Thoracic aorta (tissue), 2 donors: ENCODE measurements at regions not wholly inside any gene's neighbourhood (a gene's known extent, or its start where the extent isn't known, plus 50 kb on each side); places are given as distances from the start of the nearest gene placed in this dataset.

Experiments used
- ATAC-seq: fragments of 150-250 bp; one replicate; pipeline ENCODE4 v1.8.0; 2017; ENCODE audit warnings: low read depth; ENCODE audit not compliant: insufficient number of reproducible peaks, low FRiP score
- DNase-seq: peaks from one replicate; pipeline ENCODE4 v3.0.0-alpha.2; 2020; ENCODE audit warnings: low spot score
- H3K27ac ChIP-seq, 2 donors: fragments of 200-600 bp; sonication (generic); 1 replicate in 1 of 2; 2 replicates in 1 of 2; pipeline ENCODE4 v1.5.1; 2016; ENCODE audit warnings: mild to moderate bottlenecking in 2 of 2, moderate library complexity in 2 of 2
- H3K27me3 ChIP-seq: fragments of 200-600 bp; sonication (generic); replicated peaks from 2 replicates; pipeline ENCODE4 v1.6.0; 2016; ENCODE audit warnings: mild to moderate bottlenecking; ENCODE audit not compliant: insufficient read depth
- H3K36me3 ChIP-seq: fragments of 200-600 bp; sonication (generic); one replicate; pipeline ENCODE4 v1.5.1; 2016
- H3K4me1 ChIP-seq, 2 donors: fragments of 200-600 bp; sonication (generic); 1 replicate in 1 of 2; 2 replicates in 1 of 2; pipeline versions ENCODE4 v1.5.1 to v1.6.0; 2016; ENCODE audit warnings: low read depth in 2 of 2, mild to moderate bottlenecking in 1 of 2; ENCODE audit not compliant: control insufficient read depth in 1 of 2
- H3K4me3 ChIP-seq: fragments of 200-600 bp; sonication (generic); 2 replicates; pipeline ENCODE4 v1.5.1; 2016; ENCODE audit warnings: mild to moderate bottlenecking
- H3K9me3 ChIP-seq: fragments of 200-600 bp; sonication (generic); 2 replicates; pipeline ENCODE4 v1.5.1; 2016
- TF ChIP-seq, protein P1 (sequence below): fragments of 200-600 bp; sonication (generic); IDR thresholded peaks from one replicate; pipeline ENCODE4 v1.5.1; 2019; ENCODE audit warnings: antibody characterized with exemption

GRCh38 chr19:31145007-31145406 lies 204.2 kb downstream of the TSHZ3 start:
- H3K36me3 ChIP-seq = no peaks in the 10 kb centered on the region
- no peaks in the 10 kb centered on the region for H3K27me3 ChIP-seq
- ATAC-seq (no peak), DNase-seq (no peak)
- H3K4me3 ChIP-seq = no peak overlapping the region
- TF ChIP-seq, protein P1, sequence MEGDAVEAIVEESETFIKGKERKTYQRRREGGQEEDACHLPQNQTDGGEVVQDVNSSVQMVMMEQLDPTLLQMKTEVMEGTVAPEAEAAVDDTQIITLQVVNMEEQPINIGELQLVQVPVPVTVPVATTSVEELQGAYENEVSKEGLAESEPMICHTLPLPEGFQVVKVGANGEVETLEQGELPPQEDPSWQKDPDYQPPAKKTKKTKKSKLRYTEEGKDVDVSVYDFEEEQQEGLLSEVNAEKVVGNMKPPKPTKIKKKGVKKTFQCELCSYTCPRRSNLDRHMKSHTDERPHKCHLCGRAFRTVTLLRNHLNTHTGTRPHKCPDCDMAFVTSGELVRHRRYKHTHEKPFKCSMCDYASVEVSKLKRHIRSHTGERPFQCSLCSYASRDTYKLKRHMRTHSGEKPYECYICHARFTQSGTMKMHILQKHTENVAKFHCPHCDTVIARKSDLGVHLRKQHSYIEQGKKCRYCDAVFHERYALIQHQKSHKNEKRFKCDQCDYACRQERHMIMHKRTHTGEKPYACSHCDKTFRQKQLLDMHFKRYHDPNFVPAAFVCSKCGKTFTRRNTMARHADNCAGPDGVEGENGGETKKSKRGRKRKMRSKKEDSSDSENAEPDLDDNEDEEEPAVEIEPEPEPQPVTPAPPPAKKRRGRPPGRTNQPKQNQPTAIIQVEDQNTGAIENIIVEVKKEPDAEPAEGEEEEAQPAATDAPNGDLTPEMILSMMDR = no peak
- no peaks in the 10 kb centered on the region for H3K4me1 ChIP-seq
- H3K9me3 ChIP-seq = no peaks in the 10 kb centered on the region
- no peak overlapping the region for H3K27ac ChIP-seq

GRCh38 chr19:31144075-31144870 lies 205.0 kb downstream of the TSHZ3 start:
- DNase-seq (no peak), ATAC-seq (no peak)
- Histone ChIP-seq H3K9me3 (no peaks in the 10 kb centered on the region), H3K27ac (no peak overlapping the region), H3K4me1 (no peaks in the 10 kb centered on the region), H3K27me3 (no peaks in the 10 kb centered on the region), H3K4me3 (no peak overlapping the region), H3K36me3 (no peaks in the 10 kb centered on the region)
- TF ChIP-seq, protein P1 = no peak

- Histone ChIP-seq H3K27me3 (no peaks in the 10 kb centered on the region), H3K27ac (no peak overlapping the region), H3K4me3 (no peak overlapping the region), H3K9me3 (no peaks in the 10 kb centered on the region), H3K4me1 (no peaks in the 10 kb centered on the region), H3K36me3 (no peaks in the 10 kb centered on the region)
- ATAC-seq (no peak), DNase-seq (no peak)
- TF ChIP-seq, protein P1 = no peak
Measured at GRCh38 chr19:31141301-31141700, 207.9 kb downstream of the TSHZ3 start.

DNA sequence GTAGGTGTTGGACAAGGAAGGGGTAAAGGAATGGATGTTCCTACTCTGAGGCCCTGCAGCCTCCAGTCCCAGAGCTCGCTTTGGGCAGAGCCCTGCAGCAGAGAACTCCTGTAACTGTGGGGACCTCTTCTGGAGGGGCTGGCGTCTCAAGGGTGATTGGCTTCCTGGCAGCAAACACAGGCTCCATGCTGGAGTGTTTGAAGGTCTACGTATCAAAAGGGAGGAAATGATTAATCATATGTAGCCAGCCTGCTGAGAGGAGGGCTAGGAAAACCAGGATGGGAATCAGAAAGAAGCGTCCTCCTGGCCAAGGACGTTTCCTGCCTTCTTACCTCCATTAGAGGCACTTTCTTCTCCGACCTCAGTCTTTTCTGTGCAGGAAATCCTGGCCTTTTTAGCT lies 208.5 kb downstream of the TSHZ3 start:
- no peaks in the 10 kb centered on the region for H3K9me3 ChIP-seq
- H3K27me3 ChIP-seq = no peaks in the 10 kb centered on the region
- DNase-seq = no peak
- no peaks in the 10 kb centered on the region for H3K4me1 ChIP-seq
- H3K36me3 ChIP-seq = no peaks in the 10 kb centered on the region
- TF ChIP-seq, protein P1 = no peak
- no peak overlapping the region for H3K27ac ChIP-seq
- ATAC-seq = no peak
- no peak overlapping the region for H3K4me3 ChIP-seq

- ATAC-seq (no peak), DNase-seq (no peak)
- H3K4me1 ChIP-seq = no peaks in the 10 kb centered on the region
- TF ChIP-seq, protein P1 = no peak
- H3K4me3 ChIP-seq = no peak overlapping the region
- no peaks in the 10 kb centered on the region for H3K36me3 ChIP-seq
- H3K27me3 ChIP-seq = no peaks in the 10 kb centered on the region
- no peak overlapping the region for H3K27ac ChIP-seq
- H3K9me3 ChIP-seq = no peaks in the 10 kb centered on the region
Measured at GRCh38 chr19:31139871-31140505, 209.2 kb downstream of the TSHZ3 start.
